ENCODE measurements at regions not wholly inside any gene's neighbourhood (a gene's known extent, or its start where the extent isn't known, plus 50 kb on each side); places are given as distances from the start of the nearest gene placed in this dataset.

DNA sequence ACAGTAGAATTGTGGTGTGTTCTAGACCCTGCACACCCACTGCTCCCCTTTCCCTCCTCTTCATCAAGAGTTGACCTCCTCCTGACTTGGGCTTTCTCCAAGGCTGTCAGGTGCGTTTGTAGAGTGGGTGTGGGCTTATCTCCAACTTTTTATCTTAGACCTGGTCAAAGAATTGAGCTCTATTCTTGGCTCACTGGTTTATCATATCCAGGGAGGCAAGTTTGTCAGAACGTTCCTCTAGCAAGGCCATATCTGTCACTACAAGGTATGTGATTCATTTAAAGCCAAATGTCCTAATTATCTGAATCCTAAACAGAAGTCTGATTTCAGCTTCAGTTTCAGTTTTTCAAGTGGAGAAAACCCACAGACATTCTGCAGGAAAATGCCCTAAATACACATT is 117.1 kb upstream of the MGAT5 start:
- H3K4me1 ChIP-seq (ENCODE audit: control insufficient read depth in 1 of 2, insufficient read depth in 2 of 2, low read length in 2 of 2) = peaks cover 17 to 40% of the 10 kb centered on the region in 2 experiments

More for the DNA sequence above, 117.1 kb upstream of the MGAT5 start:
- ChIA-PET RAD21 (ENCODE audit: low non-redundant PET in 1 of 2, low total read pairs in 2 of 2, uncharacterized antibody in 2 of 2, unreplicated experiment in 2 of 2) (no interaction called here), POLR2A (no interaction called here), CTCF (no interaction called here)
- DNase-seq (ENCODE audit: low read depth, low spot score) = no peak
- TF ChIP-seq ZFX (IDR thresholded peaks at IDR 0.05) (no peak), CEBPB (IDR thresholded peaks at IDR 0.05; ENCODE audit: low read depth) (no peak), EGR1 (IDR thresholded peaks at IDR 0.05; ENCODE audit: low read depth) (no peak), SRF (IDR thresholded peaks at IDR 0.05; ENCODE audit: low read depth) (no peak), CBX3 (IDR thresholded peaks at IDR 0.05; ENCODE audit: low read depth) (no peak), EZH2 (IDR thresholded peaks at IDR 0.05) (no peak), MAX (IDR thresholded peaks at IDR 0.05) (no peak), POLR2A (IDR thresholded peaks at IDR 0.05; ENCODE audit: borderline replicate concordance, extremely low read depth, insufficient read depth, insufficient read length) (no peak), ELF1 (IDR thresholded peaks at IDR 0.05; ENCODE audit: borderline replicate concordance, low read depth) (no peak), RAD21 (IDR thresholded peaks at IDR 0.05; ENCODE audit: low read depth) (no peak), EZH2phosphoT487 (IDR thresholded peaks at IDR 0.05; ENCODE audit: borderline replicate concordance) (no peak), FOSL1 (IDR thresholded peaks at IDR 0.05; ENCODE audit: low read depth) (no peak), POLR2AphosphoS5 (IDR thresholded peaks at IDR 0.05; ENCODE audit: low read depth, low read length) (no peak)
- TF ChIP-seq, protein P1, sequence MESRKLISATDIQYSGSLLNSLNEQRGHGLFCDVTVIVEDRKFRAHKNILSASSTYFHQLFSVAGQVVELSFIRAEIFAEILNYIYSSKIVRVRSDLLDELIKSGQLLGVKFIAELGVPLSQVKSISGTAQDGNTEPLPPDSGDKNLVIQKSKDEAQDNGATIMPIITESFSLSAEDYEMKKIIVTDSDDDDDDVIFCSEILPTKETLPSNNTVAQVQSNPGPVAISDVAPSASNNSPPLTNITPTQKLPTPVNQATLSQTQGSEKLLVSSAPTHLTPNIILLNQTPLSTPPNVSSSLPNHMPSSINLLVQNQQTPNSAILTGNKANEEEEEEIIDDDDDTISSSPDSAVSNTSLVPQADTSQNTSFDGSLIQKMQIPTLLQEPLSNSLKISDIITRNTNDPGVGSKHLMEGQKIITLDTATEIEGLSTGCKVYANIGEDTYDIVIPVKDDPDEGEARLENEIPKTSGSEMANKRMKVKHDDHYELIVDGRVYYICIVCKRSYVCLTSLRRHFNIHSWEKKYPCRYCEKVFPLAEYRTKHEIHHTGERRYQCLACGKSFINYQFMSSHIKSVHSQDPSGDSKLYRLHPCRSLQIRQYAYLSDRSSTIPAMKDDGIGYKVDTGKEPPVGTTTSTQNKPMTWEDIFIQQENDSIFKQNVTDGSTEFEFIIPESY (IDR thresholded peaks at IDR 0.05; ENCODE audit: extremely low read depth, insufficient replicate concordance, low read length) = no peak
- TF ChIP-seq, protein P2, sequence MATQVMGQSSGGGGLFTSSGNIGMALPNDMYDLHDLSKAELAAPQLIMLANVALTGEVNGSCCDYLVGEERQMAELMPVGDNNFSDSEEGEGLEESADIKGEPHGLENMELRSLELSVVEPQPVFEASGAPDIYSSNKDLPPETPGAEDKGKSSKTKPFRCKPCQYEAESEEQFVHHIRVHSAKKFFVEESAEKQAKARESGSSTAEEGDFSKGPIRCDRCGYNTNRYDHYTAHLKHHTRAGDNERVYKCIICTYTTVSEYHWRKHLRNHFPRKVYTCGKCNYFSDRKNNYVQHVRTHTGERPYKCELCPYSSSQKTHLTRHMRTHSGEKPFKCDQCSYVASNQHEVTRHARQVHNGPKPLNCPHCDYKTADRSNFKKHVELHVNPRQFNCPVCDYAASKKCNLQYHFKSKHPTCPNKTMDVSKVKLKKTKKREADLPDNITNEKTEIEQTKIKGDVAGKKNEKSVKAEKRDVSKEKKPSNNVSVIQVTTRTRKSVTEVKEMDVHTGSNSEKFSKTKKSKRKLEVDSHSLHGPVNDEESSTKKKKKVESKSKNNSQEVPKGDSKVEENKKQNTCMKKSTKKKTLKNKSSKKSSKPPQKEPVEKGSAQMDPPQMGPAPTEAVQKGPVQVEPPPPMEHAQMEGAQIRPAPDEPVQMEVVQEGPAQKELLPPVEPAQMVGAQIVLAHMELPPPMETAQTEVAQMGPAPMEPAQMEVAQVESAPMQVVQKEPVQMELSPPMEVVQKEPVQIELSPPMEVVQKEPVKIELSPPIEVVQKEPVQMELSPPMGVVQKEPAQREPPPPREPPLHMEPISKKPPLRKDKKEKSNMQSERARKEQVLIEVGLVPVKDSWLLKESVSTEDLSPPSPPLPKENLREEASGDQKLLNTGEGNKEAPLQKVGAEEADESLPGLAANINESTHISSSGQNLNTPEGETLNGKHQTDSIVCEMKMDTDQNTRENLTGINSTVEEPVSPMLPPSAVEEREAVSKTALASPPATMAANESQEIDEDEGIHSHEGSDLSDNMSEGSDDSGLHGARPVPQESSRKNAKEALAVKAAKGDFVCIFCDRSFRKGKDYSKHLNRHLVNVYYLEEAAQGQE (IDR thresholded peaks at IDR 0.05; ENCODE audit: low read depth) = no peak
- BruUV-seq (replicated peaks) = no TSS peak
- Histone ChIP-seq H3K9me2 (ENCODE audit: insufficient read depth) (no peaks in the 10 kb centered on the region), H3K27ac (ENCODE audit: low read depth, low read length) (no peak overlapping the region), H3K9ac (ENCODE audit: low read length) (no peak overlapping the region), H3K27me3 (ENCODE audit: insufficient read depth, low read length) (no peaks in the 10 kb centered on the region), H3K36me3 (ENCODE audit: control insufficient read depth in 1 of 2, insufficient read depth in 2 of 2, low read length in 2 of 2) (no peaks in the 10 kb centered on the region), H3K9me3 (ENCODE audit: control insufficient read depth in 1 of 2, insufficient read depth in 1 of 2, low read depth in 1 of 2, low read length in 2 of 2) (no peaks in the 10 kb centered on the region), H3K4me3 (replicated peaks in 1 of 2; ENCODE audit: low read depth in 1 of 2, low read length in 2 of 2) (no peak overlapping the region), H2AFZ (ENCODE audit: low read depth, low read length, poor library complexity, severe bottlenecking) (no peak overlapping the region), H3K79me2 (ENCODE audit: insufficient read depth, low read length) (peaks cover 4% of the 10 kb centered on the region; the same call in 1 of the 2 replicates), H4K20me1 (ENCODE audit: insufficient read depth) (no peaks in the 10 kb centered on the region), H3K4me2 (ENCODE audit: low read length) (peak overlapping the region; percentile 44)
- intact Hi-C loops (cut with micrococcal nuclease) = no loop called here
- no peak for ATAC-seq
